Heart left ventricle (tissue), 13 donors: ENCODE measurements at regions not wholly inside any gene's neighbourhood (a gene's known extent, or its start where the extent isn't known, plus 50 kb on each side); places are given as distances from the start of the nearest gene placed in this dataset.

Experiments
- POLR2A ChIP-seq, 2 donors: fragments of 450-650 bp; IDR thresholded peaks; one replicate each; pipeline ENCODE4 v1.6.1; 2017; ENCODE audit warnings: antibody characterized with exemption in 2 of 2, mild to moderate bottlenecking in 2 of 2, moderate library complexity in 2 of 2
- TF ChIP-seq, protein P1 (sequence below), 12 donors: fragments of 200-600 bp; sonication (generic) in 4 of 12; IDR thresholded peaks; one replicate each; pipeline versions ENCODE4 v1.5.0 to v1.8.0; 2018 to 2022; ENCODE audit warnings: antibody characterized with exemption in 12 of 12, mild to moderate bottlenecking in 5 of 12
- donor health status: ischemic (EF 13 %, LVEDD 7.1; RV severe dilation, severe dysfunction).
- donor health status: DM: no; HTN: yes; CAD: no.
- donor health status: DM: no; HTN: no; CAD: no.
- donor health status: ischemic (EF 25% LVEDD 6.9; RV normal size, moderate dysfunction).
- donor health status: ischemic (EF 25% LVEDD 5.7; RV mildly dilated, moderate dysfunction).
- donor health status: ischemic (EF 35%, LVEDD 5.7; RV mildly dilated, moderate dysfunction).
- donor health status: nonischemic (EF 11% LVEDD 7.7; RV severe dilation, severe dysfunction).
- donor health status: DM: yes; HTN: yes; CAD: no.
- donor health status: PGD.
- donor health status: ischemic (EF 29% LVEDD 5.4; RV normal size, mild dysfunction).
- donor health status: nonischemic (EF 23%, LVEDD 6.1; RV moderate dilation, normal function).

DNA sequence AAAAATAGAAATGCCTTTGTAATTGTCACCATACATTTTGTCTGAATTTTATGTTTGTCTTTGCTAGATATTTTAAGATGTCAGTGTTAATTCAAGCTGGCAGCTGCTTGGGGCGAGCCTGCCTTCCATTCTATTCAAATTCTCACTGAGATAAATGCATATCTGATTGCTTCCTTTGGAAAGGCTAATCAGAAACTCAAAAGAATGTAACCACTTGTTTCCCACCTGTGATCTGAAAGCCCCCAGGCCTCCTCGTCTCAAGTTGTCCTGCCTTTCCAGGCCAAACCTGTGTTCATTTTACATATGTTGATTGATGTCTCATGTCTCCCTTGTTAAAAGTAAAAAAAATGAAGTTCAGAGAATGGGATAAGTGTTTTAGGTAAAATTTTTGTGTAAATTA, 318.7 kb upstream of the TECRL start:
- no peak for TF ChIP-seq POLR2A (IDR thresholded peaks at IDR 0.05)
- TF ChIP-seq, protein P1, sequence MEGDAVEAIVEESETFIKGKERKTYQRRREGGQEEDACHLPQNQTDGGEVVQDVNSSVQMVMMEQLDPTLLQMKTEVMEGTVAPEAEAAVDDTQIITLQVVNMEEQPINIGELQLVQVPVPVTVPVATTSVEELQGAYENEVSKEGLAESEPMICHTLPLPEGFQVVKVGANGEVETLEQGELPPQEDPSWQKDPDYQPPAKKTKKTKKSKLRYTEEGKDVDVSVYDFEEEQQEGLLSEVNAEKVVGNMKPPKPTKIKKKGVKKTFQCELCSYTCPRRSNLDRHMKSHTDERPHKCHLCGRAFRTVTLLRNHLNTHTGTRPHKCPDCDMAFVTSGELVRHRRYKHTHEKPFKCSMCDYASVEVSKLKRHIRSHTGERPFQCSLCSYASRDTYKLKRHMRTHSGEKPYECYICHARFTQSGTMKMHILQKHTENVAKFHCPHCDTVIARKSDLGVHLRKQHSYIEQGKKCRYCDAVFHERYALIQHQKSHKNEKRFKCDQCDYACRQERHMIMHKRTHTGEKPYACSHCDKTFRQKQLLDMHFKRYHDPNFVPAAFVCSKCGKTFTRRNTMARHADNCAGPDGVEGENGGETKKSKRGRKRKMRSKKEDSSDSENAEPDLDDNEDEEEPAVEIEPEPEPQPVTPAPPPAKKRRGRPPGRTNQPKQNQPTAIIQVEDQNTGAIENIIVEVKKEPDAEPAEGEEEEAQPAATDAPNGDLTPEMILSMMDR (IDR thresholded peaks at IDR 0.05), result no peak
